AG09319 (cell line): ENCODE measurements at regions not wholly inside any gene's neighbourhood (a gene's known extent, or its start where the extent isn't known, plus 50 kb on each side); places are given as distances from the start of the nearest gene placed in this dataset.

Experiments used
- DNase-seq: peaks from one replicate; pipeline ENCODE4 v3.0.0-alpha.2; 2010; ENCODE audit warnings: low read depth; ENCODE audit errors: extremely low read depth
- TF ChIP-seq, protein P1 (sequence below): IDR thresholded peaks from 2 replicates; pipeline ENCODE4 v1.5.1; 2011; ENCODE audit warnings: low read depth, mild to moderate bottlenecking, inconsistent platforms, low read length, moderate library complexity

GRCh38 chrX:122026665-122027064, 979.3 kb downstream of the GLUD2 start:
- TF ChIP-seq, protein P1, sequence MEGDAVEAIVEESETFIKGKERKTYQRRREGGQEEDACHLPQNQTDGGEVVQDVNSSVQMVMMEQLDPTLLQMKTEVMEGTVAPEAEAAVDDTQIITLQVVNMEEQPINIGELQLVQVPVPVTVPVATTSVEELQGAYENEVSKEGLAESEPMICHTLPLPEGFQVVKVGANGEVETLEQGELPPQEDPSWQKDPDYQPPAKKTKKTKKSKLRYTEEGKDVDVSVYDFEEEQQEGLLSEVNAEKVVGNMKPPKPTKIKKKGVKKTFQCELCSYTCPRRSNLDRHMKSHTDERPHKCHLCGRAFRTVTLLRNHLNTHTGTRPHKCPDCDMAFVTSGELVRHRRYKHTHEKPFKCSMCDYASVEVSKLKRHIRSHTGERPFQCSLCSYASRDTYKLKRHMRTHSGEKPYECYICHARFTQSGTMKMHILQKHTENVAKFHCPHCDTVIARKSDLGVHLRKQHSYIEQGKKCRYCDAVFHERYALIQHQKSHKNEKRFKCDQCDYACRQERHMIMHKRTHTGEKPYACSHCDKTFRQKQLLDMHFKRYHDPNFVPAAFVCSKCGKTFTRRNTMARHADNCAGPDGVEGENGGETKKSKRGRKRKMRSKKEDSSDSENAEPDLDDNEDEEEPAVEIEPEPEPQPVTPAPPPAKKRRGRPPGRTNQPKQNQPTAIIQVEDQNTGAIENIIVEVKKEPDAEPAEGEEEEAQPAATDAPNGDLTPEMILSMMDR: no peak

GRCh38 chrX:122046226-122046625, 998.8 kb downstream of the GLUD2 start:
- TF ChIP-seq, protein P1: no peak
- no peak for DNase-seq

More at GRCh38 chrX:122026665-122027064, 979.3 kb downstream of the GLUD2 start:
- no peak for DNase-seq

GRCh38 chrX:122046815-122047214, 999.4 kb downstream of the GLUD2 start:
- DNase-seq: no peak
- TF ChIP-seq, protein P1: no peak

DNA sequence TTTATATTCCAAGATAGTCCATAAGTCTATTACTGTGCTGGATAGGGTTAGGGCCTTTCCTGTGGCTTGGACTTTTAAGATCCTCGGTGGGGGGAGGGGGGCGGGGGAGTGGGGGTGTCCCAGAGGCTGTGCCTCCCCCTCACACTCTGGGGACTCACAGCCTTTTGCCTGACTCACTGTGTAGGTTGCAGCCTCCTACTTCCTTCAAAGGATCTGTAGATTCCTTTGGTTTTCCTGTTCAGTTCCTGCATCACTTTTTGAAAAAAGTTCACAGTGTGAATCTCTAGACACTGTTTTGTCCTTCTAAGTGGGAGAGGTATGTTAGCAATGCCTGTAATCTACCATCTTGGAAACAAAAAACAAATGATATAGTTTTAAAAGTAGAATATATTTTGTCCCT, 999.9 kb downstream of the GLUD2 start:
- DNase-seq: no peak
- TF ChIP-seq, protein P1: no peak

- no peak for DNase-seq
- TF ChIP-seq, protein P1: no peak
Observed at GRCh38 chrX:122055460-122055859, 1008.0 kb downstream of the GLUD2 start.

GRCh38 chrX:122055979-122056715, 1008.7 kb downstream of the GLUD2 start:
- DNase-seq: no peak
- TF ChIP-seq, protein P1: no peak

GRCh38 chrX:122076241-122076640, 1028.8 kb downstream of the GLUD2 start:
- TF ChIP-seq, protein P1: no peak
- DNase-seq: no peak
